ENCODE measurements at regions not wholly inside any gene's neighbourhood (a gene's known extent, or its start where the extent isn't known, plus 50 kb on each side); places are given as distances from the start of the nearest gene placed in this dataset.

- intact Hi-C loops (cut with DNase I) = no loop called here
- H3K27ac ChIP-seq = no peak overlapping the region
These were observed 86.8 kb upstream of the AFDN start for GRCh38 chr6:167739721-167740475.

GRCh38 chr6:167742719-167743303 lies 83.9 kb upstream of the AFDN start:
- Histone ChIP-seq H3K36me3 (no peaks in the 10 kb centered on the region), H3K4me3 (no peak overlapping the region), H3K4me1 (no peaks in the 10 kb centered on the region), H3K27ac (no peak overlapping the region), H3K27me3 (no peaks in the 10 kb centered on the region), H3K9me3 (no peaks in the 10 kb centered on the region)
- TF ChIP-seq CTCF (IDR thresholded peaks at IDR 0.05) = no peak
- intact Hi-C loops (cut with DNase I) = no loop called here
- no peak for DNase-seq (ENCODE audit: low spot score in 2 of 2)

More at GRCh38 chr6:167739721-167740475, 86.8 kb upstream of the AFDN start:
- H3K36me3 ChIP-seq = no peaks in the 10 kb centered on the region
- DNase-seq (ENCODE audit: low spot score in 2 of 2) = no peak
- no peaks in the 10 kb centered on the region for H3K9me3 ChIP-seq
- H3K27me3 ChIP-seq = no peaks in the 10 kb centered on the region
- no peaks in the 10 kb centered on the region for H3K4me1 ChIP-seq
- no peak overlapping the region for H3K4me3 ChIP-seq
- no peak for TF ChIP-seq CTCF (IDR thresholded peaks at IDR 0.05)

GRCh38 chr6:167744681-167745669 lies 81.7 kb upstream of the AFDN start:
- DNase-seq (ENCODE audit: low spot score in 2 of 2) = no peak
- H3K9me3 ChIP-seq = no peaks in the 10 kb centered on the region
- no peak for TF ChIP-seq CTCF (IDR thresholded peaks at IDR 0.05)
- H3K27ac ChIP-seq = no peak overlapping the region
- H3K36me3 ChIP-seq = no peaks in the 10 kb centered on the region
- no peak overlapping the region for H3K4me3 ChIP-seq
- intact Hi-C loops (cut with DNase I) = no loop called here
- H3K27me3 ChIP-seq = no peaks in the 10 kb centered on the region
- H3K4me1 ChIP-seq = no peaks in the 10 kb centered on the region

- H3K4me1 ChIP-seq = peaks cover 0 to 2% of the 10 kb centered on the region in 2 donors
- no peaks in the 10 kb centered on the region for H3K36me3 ChIP-seq
- DNase-seq (ENCODE audit: low spot score in 2 of 2) = peak in 1 of 2 donors; percentile 55
- no peak overlapping the region for H3K4me3 ChIP-seq
- no peaks in the 10 kb centered on the region for H3K9me3 ChIP-seq
- TF ChIP-seq CTCF (IDR thresholded peaks at IDR 0.05) = no peak
- no peaks in the 10 kb centered on the region for H3K27me3 ChIP-seq
- no peak overlapping the region for H3K27ac ChIP-seq
- intact Hi-C loops (cut with DNase I) = no loop called here
These were observed 80.9 kb upstream of the AFDN start for GRCh38 chr6:167745670-167746389.

GRCh38 chr6:167746390-167746907 lies 80.3 kb upstream of the AFDN start:
- no peaks in the 10 kb centered on the region for H3K27me3 ChIP-seq
- H3K4me1 ChIP-seq = peaks cover 0 to 6% of the 10 kb centered on the region in 2 donors
- no peaks in the 10 kb centered on the region for H3K36me3 ChIP-seq
- no peak for TF ChIP-seq CTCF (IDR thresholded peaks at IDR 0.05)
- H3K4me3 ChIP-seq = no peak overlapping the region
- no peaks in the 10 kb centered on the region for H3K9me3 ChIP-seq
- H3K27ac ChIP-seq = no peak overlapping the region
- intact Hi-C loops (cut with DNase I) = no loop called here
- peak in 1 of 2 donors; percentile 34 for DNase-seq (ENCODE audit: low spot score in 2 of 2)

Measured in ascending aorta (tissue), 2 donors.